Fibroblast of mammary gland (primary cell): ENCODE measurements at regions not wholly inside any gene's neighbourhood (a gene's known extent, or its start where the extent isn't known, plus 50 kb on each side); places are given as distances from the start of the nearest gene placed in this dataset.
A peak's percentile ranks its signal among the peaks of the same experiment; 100 is the strongest.

Source experiments
- DNase-seq: peaks from one replicate; pipeline ENCODE4 v3.0.0-alpha.2; 2010; ENCODE audit warnings: low read depth
- H3K4me3 ChIP-seq: 2 replicates; pipeline ENCODE4 v1.5.1; 2011; ENCODE audit warnings: low read depth, mild to moderate bottlenecking, low read length, moderate library complexity; ENCODE audit not compliant: control insufficient read depth
- CTCF ChIP-seq: conservative IDR thresholded peaks from 2 replicates; pipeline ENCODE4 v1.5.1; 2011; ENCODE audit warnings: low read depth, low read length, inconsistent platforms; ENCODE audit not compliant: control insufficient read depth, insufficient read depth

GRCh38 chr15:57870667-57871066 lies 164.2 kb downstream of the POLR2M start:
- H3K4me3 ChIP-seq = no peak overlapping the region
- TF ChIP-seq CTCF = no peak
- no peak for DNase-seq

GRCh38 chr15:57872281-57873030 lies 165.9 kb downstream of the POLR2M start:
- DNase-seq = no peak
- TF ChIP-seq CTCF = no peak
- no peak overlapping the region for H3K4me3 ChIP-seq

- no peak overlapping the region for H3K4me3 ChIP-seq
- TF ChIP-seq CTCF = no peak
Measured at GRCh38 chr15:57873564-57874209, 167.2 kb downstream of the POLR2M start.

GRCh38 chr15:57875347-57875746 lies 168.8 kb downstream of the POLR2M start:
- DNase-seq = no peak
- H3K4me3 ChIP-seq = no peak overlapping the region
- no peak for TF ChIP-seq CTCF

More at GRCh38 chr15:57873564-57874209, 167.2 kb downstream of the POLR2M start:
- DNase-seq = peak; percentile 23

- H3K4me3 ChIP-seq = no peak overlapping the region
- no peak for TF ChIP-seq CTCF
- peak; percentile 43 for DNase-seq
Measured at GRCh38 chr15:57878573-57878972, 172.1 kb downstream of the POLR2M start.

GRCh38 chr15:57881361-57881760 lies 174.8 kb downstream of the POLR2M start:
- no peak for TF ChIP-seq CTCF
- no peak overlapping the region for H3K4me3 ChIP-seq
- no peak for DNase-seq
